ENCODE measurements at regions not wholly inside any gene's neighbourhood (a gene's known extent, or its start where the extent isn't known, plus 50 kb on each side); places are given as distances from the start of the nearest gene placed in this dataset.

DNA sequence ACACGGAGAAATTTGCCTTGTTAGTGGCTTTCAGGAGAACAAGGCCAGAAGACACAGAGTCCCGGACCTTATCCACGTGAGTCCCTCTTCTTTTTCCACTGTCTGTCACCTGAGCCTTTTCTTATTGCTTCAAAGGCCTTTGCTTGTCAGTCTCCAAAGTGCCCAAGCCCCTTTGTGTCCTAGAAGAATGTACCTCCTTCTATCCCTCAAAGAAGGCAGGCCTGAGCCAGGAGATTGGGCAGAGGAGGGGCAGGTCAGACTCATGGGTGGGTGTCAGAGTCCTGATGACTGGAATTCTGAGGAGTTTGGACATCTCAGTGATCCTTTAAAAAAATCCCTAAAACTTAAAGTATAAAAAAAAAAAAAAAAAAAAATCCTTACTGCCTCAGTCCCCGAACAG is 299.6 kb upstream of the NCAM1 start:
- Histone ChIP-seq H3K4me1 (ENCODE audit: control insufficient read depth in 1 of 2, insufficient read depth in 2 of 2, low read length in 2 of 2) (peaks cover 0 to 7% of the 10 kb centered on the region in 2 experiments; a peak in 1 of 4 replicates), H4K20me1 (ENCODE audit: insufficient read depth) (no peaks in the 10 kb centered on the region), H3K4me3 (replicated peaks in 1 of 2; ENCODE audit: low read depth in 1 of 2, low read length in 2 of 2) (no peak overlapping the region), H3K9me2 (ENCODE audit: insufficient read depth) (no peaks in the 10 kb centered on the region), H3K27ac (ENCODE audit: low read depth, low read length) (no peak overlapping the region), H3K4me2 (ENCODE audit: low read length) (no peak overlapping the region), H3K79me2 (ENCODE audit: insufficient read depth, low read length) (no peaks in the 10 kb centered on the region), H2AFZ (ENCODE audit: low read depth, low read length, poor library complexity, severe bottlenecking) (no peak overlapping the region), H3K9ac (ENCODE audit: low read length) (no peak overlapping the region), H3K36me3 (ENCODE audit: control insufficient read depth in 1 of 2, insufficient read depth in 2 of 2, low read length in 2 of 2) (no peaks in the 10 kb centered on the region), H3K9me3 (ENCODE audit: control insufficient read depth in 1 of 2, insufficient read depth in 1 of 2, low read depth in 1 of 2, low read length in 2 of 2) (no peaks in the 10 kb centered on the region), H3K27me3 (ENCODE audit: insufficient read depth, low read length) (peaks cover 24% of the 10 kb centered on the region; the same call in 1 of the 2 replicates)
- DNase-seq (ENCODE audit: low read depth, low spot score), result no peak
- intact Hi-C loops (cut with micrococcal nuclease), result no loop called here
- POLR2A ChIA-PET, result no interaction called here
- RAD21 ChIA-PET (ENCODE audit: low non-redundant PET in 1 of 2, low total read pairs in 2 of 2, uncharacterized antibody in 2 of 2, unreplicated experiment in 2 of 2), result no interaction called here
- no peak for ATAC-seq
- no peak for TF ChIP-seq POLR2A (IDR thresholded peaks at IDR 0.05; ENCODE audit: borderline replicate concordance, extremely low read depth, insufficient read depth, insufficient read length)
- no peak for TF ChIP-seq POLR2AphosphoS5 (IDR thresholded peaks at IDR 0.05; ENCODE audit: low read depth, low read length)
- TF ChIP-seq, protein P1, sequence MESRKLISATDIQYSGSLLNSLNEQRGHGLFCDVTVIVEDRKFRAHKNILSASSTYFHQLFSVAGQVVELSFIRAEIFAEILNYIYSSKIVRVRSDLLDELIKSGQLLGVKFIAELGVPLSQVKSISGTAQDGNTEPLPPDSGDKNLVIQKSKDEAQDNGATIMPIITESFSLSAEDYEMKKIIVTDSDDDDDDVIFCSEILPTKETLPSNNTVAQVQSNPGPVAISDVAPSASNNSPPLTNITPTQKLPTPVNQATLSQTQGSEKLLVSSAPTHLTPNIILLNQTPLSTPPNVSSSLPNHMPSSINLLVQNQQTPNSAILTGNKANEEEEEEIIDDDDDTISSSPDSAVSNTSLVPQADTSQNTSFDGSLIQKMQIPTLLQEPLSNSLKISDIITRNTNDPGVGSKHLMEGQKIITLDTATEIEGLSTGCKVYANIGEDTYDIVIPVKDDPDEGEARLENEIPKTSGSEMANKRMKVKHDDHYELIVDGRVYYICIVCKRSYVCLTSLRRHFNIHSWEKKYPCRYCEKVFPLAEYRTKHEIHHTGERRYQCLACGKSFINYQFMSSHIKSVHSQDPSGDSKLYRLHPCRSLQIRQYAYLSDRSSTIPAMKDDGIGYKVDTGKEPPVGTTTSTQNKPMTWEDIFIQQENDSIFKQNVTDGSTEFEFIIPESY (IDR thresholded peaks at IDR 0.05; ENCODE audit: extremely low read depth, insufficient replicate concordance, low read length), result no peak
- TF ChIP-seq ZFX (IDR thresholded peaks at IDR 0.05), result no peak
- TF ChIP-seq, protein P2, sequence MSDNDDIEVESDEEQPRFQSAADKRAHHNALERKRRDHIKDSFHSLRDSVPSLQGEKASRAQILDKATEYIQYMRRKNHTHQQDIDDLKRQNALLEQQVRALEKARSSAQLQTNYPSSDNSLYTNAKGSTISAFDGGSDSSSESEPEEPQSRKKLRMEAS (IDR thresholded peaks at IDR 0.05), result no peak
- TF ChIP-seq, protein P3, sequence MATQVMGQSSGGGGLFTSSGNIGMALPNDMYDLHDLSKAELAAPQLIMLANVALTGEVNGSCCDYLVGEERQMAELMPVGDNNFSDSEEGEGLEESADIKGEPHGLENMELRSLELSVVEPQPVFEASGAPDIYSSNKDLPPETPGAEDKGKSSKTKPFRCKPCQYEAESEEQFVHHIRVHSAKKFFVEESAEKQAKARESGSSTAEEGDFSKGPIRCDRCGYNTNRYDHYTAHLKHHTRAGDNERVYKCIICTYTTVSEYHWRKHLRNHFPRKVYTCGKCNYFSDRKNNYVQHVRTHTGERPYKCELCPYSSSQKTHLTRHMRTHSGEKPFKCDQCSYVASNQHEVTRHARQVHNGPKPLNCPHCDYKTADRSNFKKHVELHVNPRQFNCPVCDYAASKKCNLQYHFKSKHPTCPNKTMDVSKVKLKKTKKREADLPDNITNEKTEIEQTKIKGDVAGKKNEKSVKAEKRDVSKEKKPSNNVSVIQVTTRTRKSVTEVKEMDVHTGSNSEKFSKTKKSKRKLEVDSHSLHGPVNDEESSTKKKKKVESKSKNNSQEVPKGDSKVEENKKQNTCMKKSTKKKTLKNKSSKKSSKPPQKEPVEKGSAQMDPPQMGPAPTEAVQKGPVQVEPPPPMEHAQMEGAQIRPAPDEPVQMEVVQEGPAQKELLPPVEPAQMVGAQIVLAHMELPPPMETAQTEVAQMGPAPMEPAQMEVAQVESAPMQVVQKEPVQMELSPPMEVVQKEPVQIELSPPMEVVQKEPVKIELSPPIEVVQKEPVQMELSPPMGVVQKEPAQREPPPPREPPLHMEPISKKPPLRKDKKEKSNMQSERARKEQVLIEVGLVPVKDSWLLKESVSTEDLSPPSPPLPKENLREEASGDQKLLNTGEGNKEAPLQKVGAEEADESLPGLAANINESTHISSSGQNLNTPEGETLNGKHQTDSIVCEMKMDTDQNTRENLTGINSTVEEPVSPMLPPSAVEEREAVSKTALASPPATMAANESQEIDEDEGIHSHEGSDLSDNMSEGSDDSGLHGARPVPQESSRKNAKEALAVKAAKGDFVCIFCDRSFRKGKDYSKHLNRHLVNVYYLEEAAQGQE (IDR thresholded peaks at IDR 0.05; ENCODE audit: low read depth), result no peak
- TF ChIP-seq ELF1 (IDR thresholded peaks at IDR 0.05; ENCODE audit: borderline replicate concordance, low read depth), result no peak
- TF ChIP-seq, protein P4, sequence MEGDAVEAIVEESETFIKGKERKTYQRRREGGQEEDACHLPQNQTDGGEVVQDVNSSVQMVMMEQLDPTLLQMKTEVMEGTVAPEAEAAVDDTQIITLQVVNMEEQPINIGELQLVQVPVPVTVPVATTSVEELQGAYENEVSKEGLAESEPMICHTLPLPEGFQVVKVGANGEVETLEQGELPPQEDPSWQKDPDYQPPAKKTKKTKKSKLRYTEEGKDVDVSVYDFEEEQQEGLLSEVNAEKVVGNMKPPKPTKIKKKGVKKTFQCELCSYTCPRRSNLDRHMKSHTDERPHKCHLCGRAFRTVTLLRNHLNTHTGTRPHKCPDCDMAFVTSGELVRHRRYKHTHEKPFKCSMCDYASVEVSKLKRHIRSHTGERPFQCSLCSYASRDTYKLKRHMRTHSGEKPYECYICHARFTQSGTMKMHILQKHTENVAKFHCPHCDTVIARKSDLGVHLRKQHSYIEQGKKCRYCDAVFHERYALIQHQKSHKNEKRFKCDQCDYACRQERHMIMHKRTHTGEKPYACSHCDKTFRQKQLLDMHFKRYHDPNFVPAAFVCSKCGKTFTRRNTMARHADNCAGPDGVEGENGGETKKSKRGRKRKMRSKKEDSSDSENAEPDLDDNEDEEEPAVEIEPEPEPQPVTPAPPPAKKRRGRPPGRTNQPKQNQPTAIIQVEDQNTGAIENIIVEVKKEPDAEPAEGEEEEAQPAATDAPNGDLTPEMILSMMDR (IDR thresholded peaks at IDR 0.05 in 2 of 3, conservative IDR thresholded peaks at IDR 0.05 in 1 of 3; ENCODE audit: borderline replicate concordance in 1 of 3, insufficient read depth in 1 of 3, low read depth in 2 of 3, low read length in 2 of 3), result no peak
- TF ChIP-seq, protein P5, sequence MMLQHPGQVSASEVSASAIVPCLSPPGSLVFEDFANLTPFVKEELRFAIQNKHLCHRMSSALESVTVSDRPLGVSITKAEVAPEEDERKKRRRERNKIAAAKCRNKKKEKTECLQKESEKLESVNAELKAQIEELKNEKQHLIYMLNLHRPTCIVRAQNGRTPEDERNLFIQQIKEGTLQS (IDR thresholded peaks at IDR 0.05), result no peak
- TF ChIP-seq ZNF274 (IDR thresholded peaks at IDR 0.05; ENCODE audit: low read depth, low read length), result no peak
- TF ChIP-seq JUND (IDR thresholded peaks at IDR 0.05), result no peak
- TF ChIP-seq RAD21 (IDR thresholded peaks at IDR 0.05; ENCODE audit: low read depth), result no peak
- no peak for TF ChIP-seq SP1 (IDR thresholded peaks at IDR 0.05; ENCODE audit: low read depth)
- TF ChIP-seq CEBPB (IDR thresholded peaks at IDR 0.05; ENCODE audit: low read depth), result no peak
- no peak for TF ChIP-seq EZH2phosphoT487 (IDR thresholded peaks at IDR 0.05; ENCODE audit: borderline replicate concordance)
- no peak for TF ChIP-seq FOSL1 (IDR thresholded peaks at IDR 0.05; ENCODE audit: low read depth)
- TF ChIP-seq YY1 (IDR thresholded peaks at IDR 0.05; ENCODE audit: extremely low read depth, insufficient replicate concordance, low read depth, low read length), result no peak
- no peak for TF ChIP-seq EZH2 (IDR thresholded peaks at IDR 0.05)
- TF ChIP-seq TCF7L2 (IDR thresholded peaks at IDR 0.05; ENCODE audit: borderline replicate concordance, extremely low read depth, insufficient read depth, insufficient read length), result no peak
- BruUV-seq (replicated peaks), result no TSS peak
- CTCF ChIA-PET, result no interaction called here

Data from HCT116 (cell line).